Endodermal cell (in vitro differentiated cells): ENCODE measurements at regions not wholly inside any gene's neighbourhood (a gene's known extent, or its start where the extent isn't known, plus 50 kb on each side); places are given as distances from the start of the nearest gene placed in this dataset.

Experiments
- DNase-seq: peaks from one replicate; pipeline ENCODE4 v3.0.0-alpha.2; 2017
- H3K27ac ChIP-seq: 2 replicates; pipeline ENCODE4 v1.5.1; 2013; ENCODE audit warnings: mild to moderate bottlenecking, low read depth, low read length, moderate library complexity
- H3K27me3 ChIP-seq: 2 replicates; pipeline ENCODE4 v1.6.1; 2013; ENCODE audit warnings: mild to moderate bottlenecking, low read length, moderate library complexity; ENCODE audit not compliant: insufficient read depth, control insufficient read depth, poor library complexity, severe bottlenecking
- H3K36me3 ChIP-seq: 2 replicates; pipeline ENCODE4 v1.7.0; 2013; ENCODE audit warnings: mild to moderate bottlenecking, low read length, moderate library complexity; ENCODE audit not compliant: control insufficient read depth, insufficient read depth
- H3K4me1 ChIP-seq: one replicate; pipeline ENCODE4 v1.7.0; 2013; ENCODE audit warnings: low read length; ENCODE audit not compliant: control insufficient read depth, insufficient read depth
- H3K4me3 ChIP-seq: 2 replicates; pipeline ENCODE4 v1.5.1; 2013; ENCODE audit warnings: mild to moderate bottlenecking, low read length, moderate library complexity
- H3K9ac ChIP-seq: 2 replicates; pipeline ENCODE4 v1.6.1; 2013; ENCODE audit warnings: mild to moderate bottlenecking, low read length, moderate library complexity; ENCODE audit not compliant: poor library complexity, severe bottlenecking; ENCODE audit errors: extremely low read depth
- H3K9me3 ChIP-seq: 2 replicates; pipeline ENCODE4 v1.6.1; 2013; ENCODE audit warnings: mild to moderate bottlenecking, low read length, moderate library complexity; ENCODE audit not compliant: control insufficient read depth
- H3K27ac Mint-ChIP-seq: 2 replicates; pipeline ENCODE4 v1.8.0; 2020; ENCODE audit warnings: mixed read lengths
- H3K27me3 Mint-ChIP-seq: 2 replicates; pipeline ENCODE4 v1.8.0; 2021; ENCODE audit warnings: mild to moderate bottlenecking, mixed read lengths; ENCODE audit not compliant: insufficient read depth
- H3K36me3 Mint-ChIP-seq: 2 replicates; pipeline ENCODE4 v1.8.0; 2020; ENCODE audit warnings: low read depth, mixed read lengths
- H3K4me1 Mint-ChIP-seq: 2 replicates; pipeline ENCODE4 v1.8.0; 2020; ENCODE audit warnings: mixed read lengths
- H3K4me3 Mint-ChIP-seq: 2 replicates; pipeline ENCODE4 v1.8.0; 2020; ENCODE audit warnings: mild to moderate bottlenecking, moderate library complexity, mixed read lengths
- H3K9me3 Mint-ChIP-seq: 2 replicates; pipeline ENCODE4 v1.8.0; 2020; ENCODE audit warnings: mild to moderate bottlenecking, mixed read lengths
- WGBS, 2 experiments: methylation state at CpG; one replicate each; pipeline versions ENCODE4 v1.1.5 to v1.1.7; 2013; ENCODE audit warnings: missing lambda C conversion rate in 2 of 2, mixed read lengths in 1 of 2; ENCODE audit not compliant: insufficient coverage in 1 of 2, insufficient read length in 1 of 2; 5-methylcytosine and 5-hydroxymethylcytosine counted together
- TF ChIP-seq, protein P1 (sequence below): fragments of 200-600 bp; sonication (generic); conservative IDR thresholded peaks from 2 replicates; pipeline ENCODE4 v1.5.0; 2021; ENCODE audit warnings: antibody characterized with exemption, mild to moderate bottlenecking

- no peak for DNase-seq
- no peaks in the 10 kb centered on the region for H3K36me3 Mint-ChIP-seq
- WGBS, 2 experiments: 53 to 60% methylated on average over 1 to 3 of the region's 3 CpGs
- peaks cover 5% of the 10 kb centered on the region for H3K9me3 Mint-ChIP-seq
- Histone ChIP-seq H3K4me3 (no peak overlapping the region), H3K9me3 (no peaks in the 10 kb centered on the region), H3K27ac (no peak overlapping the region), H3K27me3 (peaks cover 31% of the 10 kb centered on the region), H3K36me3 (no peaks in the 10 kb centered on the region), H3K9ac (no peak overlapping the region), H3K4me1 (no peaks in the 10 kb centered on the region)
- TF ChIP-seq, protein P1, sequence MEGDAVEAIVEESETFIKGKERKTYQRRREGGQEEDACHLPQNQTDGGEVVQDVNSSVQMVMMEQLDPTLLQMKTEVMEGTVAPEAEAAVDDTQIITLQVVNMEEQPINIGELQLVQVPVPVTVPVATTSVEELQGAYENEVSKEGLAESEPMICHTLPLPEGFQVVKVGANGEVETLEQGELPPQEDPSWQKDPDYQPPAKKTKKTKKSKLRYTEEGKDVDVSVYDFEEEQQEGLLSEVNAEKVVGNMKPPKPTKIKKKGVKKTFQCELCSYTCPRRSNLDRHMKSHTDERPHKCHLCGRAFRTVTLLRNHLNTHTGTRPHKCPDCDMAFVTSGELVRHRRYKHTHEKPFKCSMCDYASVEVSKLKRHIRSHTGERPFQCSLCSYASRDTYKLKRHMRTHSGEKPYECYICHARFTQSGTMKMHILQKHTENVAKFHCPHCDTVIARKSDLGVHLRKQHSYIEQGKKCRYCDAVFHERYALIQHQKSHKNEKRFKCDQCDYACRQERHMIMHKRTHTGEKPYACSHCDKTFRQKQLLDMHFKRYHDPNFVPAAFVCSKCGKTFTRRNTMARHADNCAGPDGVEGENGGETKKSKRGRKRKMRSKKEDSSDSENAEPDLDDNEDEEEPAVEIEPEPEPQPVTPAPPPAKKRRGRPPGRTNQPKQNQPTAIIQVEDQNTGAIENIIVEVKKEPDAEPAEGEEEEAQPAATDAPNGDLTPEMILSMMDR: no peak
- H3K4me1 Mint-ChIP-seq: peaks cover 11% of the 10 kb centered on the region
- no peak overlapping the region for H3K27ac Mint-ChIP-seq
- H3K4me3 Mint-ChIP-seq: no peak overlapping the region
- H3K27me3 Mint-ChIP-seq: peaks cover 32% of the 10 kb centered on the region
Measured at GRCh38 chr20:11540558-11540957, 377.1 kb upstream of the BTBD3 start.

DNA sequence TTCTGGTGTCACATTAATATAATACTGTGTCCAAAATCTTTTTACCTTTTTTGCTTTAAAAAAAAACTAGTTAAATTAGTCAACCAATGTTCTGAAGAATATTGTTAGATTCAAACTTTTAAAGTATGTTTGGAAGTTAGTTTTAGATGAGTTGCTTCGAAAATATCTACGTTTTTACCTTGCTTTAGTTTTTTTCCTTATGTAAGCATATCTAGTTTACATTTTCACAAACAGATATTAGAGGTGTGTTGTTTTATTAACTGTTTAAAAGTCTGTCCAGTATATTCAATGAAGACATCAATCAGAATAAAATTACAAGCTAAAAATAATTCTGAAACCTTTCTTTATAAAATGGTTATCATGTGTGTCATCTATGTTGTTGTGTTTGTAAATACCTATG, 375.0 kb upstream of the BTBD3 start:
- Mint-ChIP-seq H3K27me3 (peaks cover 23% of the 10 kb centered on the region), H3K27ac (no peak overlapping the region), H3K9me3 (peaks cover 5% of the 10 kb centered on the region), H3K4me1 (peaks cover 4% of the 10 kb centered on the region), H3K4me3 (no peak overlapping the region), H3K36me3 (no peaks in the 10 kb centered on the region)
- Histone ChIP-seq H3K36me3 (no peaks in the 10 kb centered on the region), H3K27ac (no peak overlapping the region), H3K27me3 (peaks cover 22% of the 10 kb centered on the region), H3K9me3 (no peaks in the 10 kb centered on the region), H3K9ac (no peak overlapping the region), H3K4me1 (no peaks in the 10 kb centered on the region), H3K4me3 (no peak overlapping the region)
- 100% methylated on average over 2 of the region's 2 CpGs; no CpG with 5 or more reads in 1 of the 2 experiments for WGBS, 2 experiments
- DNase-seq: no peak
- TF ChIP-seq, protein P1: no peak

DNA sequence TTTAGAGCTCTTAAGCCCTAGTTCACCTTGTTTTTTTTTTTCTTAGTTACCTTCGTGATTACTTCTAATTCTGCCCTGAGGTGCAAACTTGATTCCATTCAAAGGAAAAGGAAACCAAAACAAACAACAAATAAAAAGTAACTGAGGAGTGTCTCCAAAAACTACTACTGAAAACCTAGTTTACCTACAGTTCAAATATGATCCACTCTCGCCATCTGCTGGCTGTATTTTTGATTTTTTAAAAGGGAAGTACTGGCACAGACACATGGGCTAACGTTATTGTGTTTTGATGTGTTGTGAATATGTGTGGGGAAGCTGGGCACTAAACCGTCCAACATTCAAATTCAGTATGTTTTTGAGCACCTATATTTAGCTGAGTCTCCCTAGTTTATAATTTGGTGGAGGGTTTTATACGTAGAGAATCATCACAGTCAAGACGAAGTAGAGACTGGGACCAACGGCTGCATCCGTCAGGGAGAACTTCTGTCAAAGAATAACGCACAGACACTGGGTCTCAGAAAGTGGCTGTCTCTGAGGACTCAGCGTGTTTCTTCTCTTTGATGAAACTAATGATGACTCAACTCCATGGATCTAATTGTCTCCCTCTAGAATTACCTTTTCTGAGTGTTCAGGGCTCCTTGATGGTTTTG, 373.5 kb upstream of the BTBD3 start:
- 45 to 60% methylated on average over 7 to 10 of the region's 10 CpGs for WGBS, 2 experiments
- TF ChIP-seq, protein P1: peak; percentile 86
- H3K9me3 Mint-ChIP-seq: peaks cover 5% of the 10 kb centered on the region

More for the DNA sequence above, 373.5 kb upstream of the BTBD3 start:
- no peak overlapping the region for H3K4me3 ChIP-seq
- Mint-ChIP-seq H3K27ac (no peak overlapping the region), H3K36me3 (no peaks in the 10 kb centered on the region), H3K4me1 (peaks cover 4% of the 10 kb centered on the region), H3K4me3 (no peak overlapping the region), H3K27me3 (peaks cover 17% of the 10 kb centered on the region)
- no peaks in the 10 kb centered on the region for H3K9me3 ChIP-seq
- no peaks in the 10 kb centered on the region for H3K36me3 ChIP-seq
- H3K27me3 ChIP-seq: peaks cover 16% of the 10 kb centered on the region
- no peak overlapping the region for H3K9ac ChIP-seq
- DNase-seq: peak; percentile 58
- H3K27ac ChIP-seq: no peak overlapping the region
- no peaks in the 10 kb centered on the region for H3K4me1 ChIP-seq
